HL-60/S4 treated with retinoic acid at 250 ng/mL for 4 days and 3 days (cell line): ENCODE measurements at regions not wholly inside any gene's neighbourhood (a gene's known extent, or its start where the extent isn't known, plus 50 kb on each side); places are given as distances from the start of the nearest gene placed in this dataset.

Experiments
- in situ Hi-C: fragments of 300-500 bp; cut with MboI; formaldehyde crosslinking; loops from 2 replicates; pipeline ENCODE4 v1.7.0; 2022; ENCODE audit warnings: low sequenced_read_pairs

DNA sequence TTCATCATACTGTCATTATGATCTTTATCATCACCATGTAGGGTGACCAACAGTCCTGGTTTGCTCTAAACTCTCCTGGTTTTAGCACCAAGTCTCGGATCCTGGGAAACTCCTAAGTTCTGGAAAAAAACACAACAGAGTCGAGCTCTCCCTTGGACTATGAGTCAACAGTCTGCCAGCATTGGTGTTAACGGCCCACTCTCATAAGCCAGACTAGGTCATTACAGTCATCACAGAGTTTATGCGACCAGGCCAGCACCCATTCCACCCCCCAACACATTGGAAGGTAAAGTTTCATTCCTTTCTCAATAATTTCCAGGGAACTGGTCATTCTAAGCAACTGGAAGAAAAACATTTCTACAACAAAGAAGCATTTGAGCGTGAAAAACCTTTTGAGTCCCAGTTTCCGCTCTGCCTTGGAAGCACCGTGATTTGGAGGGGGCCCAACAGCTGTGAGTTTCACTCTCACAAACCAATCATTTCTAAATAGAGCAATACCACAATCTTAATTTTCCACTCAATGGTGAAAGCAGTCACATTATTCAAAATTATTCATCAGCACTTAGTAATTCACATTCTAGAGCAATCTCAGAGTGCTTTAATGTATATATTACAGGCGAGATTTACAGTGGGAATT lies 445.0 kb downstream of the CDH26 start:
- in situ Hi-C loops = no loop called here

GRCh38 chr20:60407011-60407771 lies 449.0 kb downstream of the CDH26 start:
- in situ Hi-C loops = no loop called here

- in situ Hi-C loops = no loop called here
Measured at GRCh38 chr20:60407938-60408337, 449.7 kb downstream of the CDH26 start.

GRCh38 chr20:60408435-60408834 lies 450.2 kb downstream of the CDH26 start:
- in situ Hi-C loops = no loop called here

GRCh38 chr20:60410618-60411264 lies 452.5 kb downstream of the CDH26 start:
- in situ Hi-C loops = no loop called here

DNA sequence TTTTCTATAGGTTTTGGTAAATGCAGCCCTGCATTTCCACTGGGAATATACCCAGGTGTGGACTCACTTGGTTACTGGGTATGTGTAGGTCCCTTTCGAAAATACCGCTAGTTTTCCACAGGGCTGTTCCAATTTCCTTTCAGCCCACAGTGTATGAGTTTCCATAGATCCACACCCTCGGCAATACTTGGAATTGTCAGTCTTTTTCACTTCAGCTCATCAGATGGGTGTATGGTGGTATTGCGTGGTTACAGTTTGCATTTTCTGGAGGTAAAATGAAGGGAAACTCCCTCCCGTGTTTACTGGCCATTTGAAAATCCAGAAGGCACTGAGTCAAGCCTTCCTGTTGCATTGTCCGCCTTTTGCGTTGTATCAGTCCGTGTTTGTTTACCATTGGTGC lies 453.6 kb downstream of the CDH26 start:
- in situ Hi-C loops = no loop called here

DNA sequence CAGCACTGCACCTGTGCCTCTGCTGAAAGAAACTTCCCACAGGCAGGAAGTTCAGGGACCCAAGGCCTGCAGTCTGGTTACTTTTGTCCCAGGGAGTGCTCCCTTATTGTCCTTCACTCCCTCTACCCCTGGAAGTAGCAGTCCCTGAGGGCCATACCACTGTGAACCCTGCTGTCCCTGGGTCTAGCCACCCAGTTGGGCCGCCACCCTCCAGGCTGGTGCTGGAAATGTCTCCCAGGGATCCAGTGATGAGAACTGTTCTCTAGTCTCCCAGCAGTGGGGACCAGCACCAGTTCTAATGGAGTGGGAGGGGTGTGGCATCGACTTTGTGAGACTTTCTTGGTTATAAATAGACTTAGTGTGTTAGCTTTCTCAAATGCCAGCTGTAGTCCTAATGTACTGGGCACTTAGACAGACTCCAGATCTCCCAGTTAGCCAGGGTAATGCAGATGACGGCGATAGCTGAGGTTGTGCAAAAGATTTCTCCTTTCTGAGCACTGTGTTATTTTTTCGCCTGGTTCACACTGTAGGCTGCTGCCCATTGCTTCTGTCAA lies 462.5 kb downstream of the CDH26 start:
- in situ Hi-C loops = no loop called here

DNA sequence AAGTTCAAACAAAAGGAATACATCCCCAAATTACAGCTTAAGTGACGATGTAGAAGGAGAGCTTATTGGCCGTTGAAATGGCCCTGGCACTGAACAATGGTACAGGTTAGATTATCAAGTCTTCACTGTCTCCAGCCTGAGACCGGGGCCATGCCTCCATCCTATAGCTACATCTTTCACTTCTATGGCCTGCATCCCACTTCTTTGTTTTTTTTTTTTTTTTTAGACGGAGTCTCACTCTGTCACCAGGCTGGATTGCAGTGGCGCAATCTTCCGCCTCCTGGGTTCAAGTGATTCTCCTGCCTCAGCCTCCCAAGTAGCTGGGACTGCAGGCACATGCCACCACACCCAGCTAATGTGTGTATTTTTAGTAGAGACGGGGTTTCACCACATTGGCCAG lies 464.6 kb downstream of the CDH26 start:
- in situ Hi-C loops = no loop called here

DNA sequence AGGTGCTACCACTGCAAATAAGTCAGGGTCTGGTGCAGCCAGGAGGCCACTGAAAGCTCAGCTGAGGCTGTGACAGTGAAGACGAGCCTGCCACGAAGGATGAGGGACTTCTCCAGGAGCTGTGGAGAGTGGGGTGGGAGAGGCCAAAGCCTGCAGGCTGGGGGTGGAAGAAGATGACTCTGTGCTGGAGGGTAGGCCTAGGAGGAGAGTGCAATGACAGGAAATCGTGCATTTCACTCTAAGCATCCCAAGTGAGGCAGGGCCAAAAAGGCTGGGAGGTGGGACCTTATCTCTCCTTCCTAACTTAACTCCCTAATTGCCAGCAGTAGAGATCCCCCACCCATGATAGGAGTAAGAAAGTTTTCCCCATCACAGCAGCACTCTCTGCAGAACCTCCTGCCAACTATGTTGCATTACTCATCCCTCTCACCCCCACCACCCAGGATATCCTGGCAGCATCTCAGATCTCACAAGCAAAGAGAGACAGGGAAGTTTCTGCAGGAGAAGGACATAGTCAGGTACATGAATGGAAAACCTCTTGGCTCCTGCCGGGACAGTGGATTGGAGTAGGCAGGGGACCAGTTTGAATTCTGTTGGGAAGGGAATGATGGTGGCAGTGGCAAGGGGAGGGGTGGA lies 466.2 kb downstream of the CDH26 start:
- in situ Hi-C loops = no loop called here

DNA sequence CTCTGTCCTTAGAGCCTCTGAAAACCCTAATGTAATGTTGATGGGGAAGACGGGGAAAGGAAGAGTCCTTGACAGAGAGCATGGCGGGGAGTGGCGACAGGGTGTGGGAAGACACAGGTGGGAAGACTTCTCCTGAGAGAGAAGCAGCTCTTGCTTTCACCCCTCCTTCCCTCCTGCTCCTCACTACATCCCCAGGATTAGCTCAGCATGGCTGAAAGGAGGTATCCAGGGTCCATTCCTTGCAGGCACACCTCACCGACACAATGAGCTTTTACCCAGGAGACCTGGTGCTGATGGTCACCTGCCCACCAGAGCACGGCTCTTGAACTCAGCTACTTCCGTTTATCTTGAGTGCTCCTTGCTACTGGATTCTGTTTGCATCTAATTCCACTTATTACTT lies 469.3 kb downstream of the CDH26 start:
- in situ Hi-C loops = no loop called here

DNA sequence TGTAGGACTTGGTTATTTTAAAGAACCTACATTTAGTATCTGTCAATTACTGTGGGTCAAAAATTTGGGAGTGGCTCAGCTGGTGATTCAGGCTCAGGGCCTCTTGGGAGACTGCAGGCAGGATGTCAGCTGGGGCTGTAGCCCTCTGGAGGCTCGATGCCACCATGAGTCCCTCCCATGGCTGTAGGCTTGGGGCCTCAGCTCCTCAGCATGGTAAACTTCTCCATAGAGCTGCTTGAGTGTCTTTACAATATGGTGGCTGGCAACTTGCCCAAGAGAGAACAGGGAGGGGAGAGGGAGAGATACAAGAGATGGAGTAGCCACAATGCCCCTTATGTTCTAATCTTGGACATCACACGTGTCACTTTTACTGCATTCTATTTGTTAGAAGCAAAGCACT lies 470.4 kb downstream of the CDH26 start:
- in situ Hi-C loops = no loop called here

DNA sequence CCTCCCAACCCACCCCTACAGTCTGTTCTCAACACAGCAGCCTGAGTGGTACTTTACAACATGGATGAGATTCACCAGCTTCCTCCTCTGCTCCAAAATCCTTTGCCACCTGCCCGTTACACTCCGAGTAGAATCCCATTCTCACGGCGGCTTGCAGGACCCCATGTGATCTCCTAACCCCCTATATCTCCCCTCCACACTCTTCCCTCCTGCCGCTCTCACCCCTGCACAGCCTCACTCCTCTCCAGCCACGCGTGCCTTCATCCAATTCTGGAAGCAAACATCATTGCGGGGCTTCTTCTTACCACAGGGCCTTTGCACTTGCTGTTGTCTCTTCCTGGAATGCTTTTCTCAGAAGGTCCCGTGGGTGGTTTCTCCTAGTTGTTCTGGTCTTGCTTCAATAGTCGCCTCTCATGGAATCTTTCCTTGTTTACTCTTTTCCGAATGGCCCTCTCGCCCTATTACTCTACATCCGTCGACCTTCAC lies 472.3 kb downstream of the CDH26 start:
- in situ Hi-C loops = no loop called here

- in situ Hi-C loops = no loop called here
Measured at GRCh38 chr20:60431349-60431748, 473.1 kb downstream of the CDH26 start.

DNA sequence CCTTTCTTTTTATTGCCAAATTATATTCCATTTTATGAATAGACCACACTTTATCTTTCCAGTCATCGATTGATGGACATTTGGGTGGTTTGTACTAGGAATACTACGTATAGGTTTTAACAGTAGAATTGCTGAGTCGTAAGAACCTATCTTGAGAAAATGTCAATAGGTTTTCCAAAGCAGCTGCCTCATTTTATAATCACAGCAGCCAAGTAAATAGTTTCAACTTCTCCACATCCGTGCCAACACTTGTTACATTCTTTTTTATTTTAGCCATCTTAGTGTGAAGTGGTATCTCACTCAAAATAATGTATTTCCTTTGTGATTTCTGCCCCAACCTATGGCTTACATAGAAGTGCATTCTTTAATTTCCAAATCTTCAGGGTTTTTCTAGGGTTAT lies 479.2 kb downstream of the CDH26 start:
- in situ Hi-C loops = no loop called here

DNA sequence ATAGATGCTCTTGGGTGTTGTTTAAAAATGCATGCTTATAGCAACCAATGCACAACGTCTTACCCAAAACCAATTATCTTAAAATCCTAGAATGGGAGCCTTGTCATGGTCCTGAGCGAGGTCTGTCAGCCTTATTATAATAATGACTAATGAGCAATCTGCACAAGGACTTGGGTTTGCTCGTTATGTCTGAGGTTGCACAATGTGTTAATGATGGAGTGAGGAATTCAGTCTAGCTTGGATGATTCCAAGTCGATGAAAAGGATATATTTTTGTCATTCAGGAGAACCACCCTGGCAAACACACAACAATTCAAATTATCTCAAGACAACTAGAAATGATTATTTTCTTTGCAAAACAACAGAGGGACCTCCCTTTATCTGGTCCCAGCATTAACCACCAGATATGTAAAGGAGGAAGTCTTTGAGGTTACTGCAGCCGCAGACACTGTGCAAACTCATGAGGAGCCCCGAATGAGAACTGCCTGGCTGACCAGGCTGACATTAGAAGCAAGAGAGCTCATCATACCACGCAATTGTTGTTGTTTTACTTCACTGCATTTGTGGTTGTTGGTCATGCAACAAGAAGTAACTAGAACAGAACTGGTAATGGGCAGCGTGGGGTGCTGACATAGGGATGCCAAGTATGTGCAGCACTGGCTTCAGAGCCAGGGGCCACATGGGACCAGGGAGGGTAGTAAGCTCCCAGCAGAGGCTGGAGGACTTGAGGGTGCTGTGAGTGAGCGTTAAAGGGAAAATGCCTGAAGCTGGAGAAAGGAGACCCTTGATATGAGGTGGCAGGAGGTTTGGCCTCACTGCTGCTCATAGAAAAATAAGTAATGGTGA lies 488.3 kb downstream of the CDH26 start:
- in situ Hi-C loops = no loop called here

DNA sequence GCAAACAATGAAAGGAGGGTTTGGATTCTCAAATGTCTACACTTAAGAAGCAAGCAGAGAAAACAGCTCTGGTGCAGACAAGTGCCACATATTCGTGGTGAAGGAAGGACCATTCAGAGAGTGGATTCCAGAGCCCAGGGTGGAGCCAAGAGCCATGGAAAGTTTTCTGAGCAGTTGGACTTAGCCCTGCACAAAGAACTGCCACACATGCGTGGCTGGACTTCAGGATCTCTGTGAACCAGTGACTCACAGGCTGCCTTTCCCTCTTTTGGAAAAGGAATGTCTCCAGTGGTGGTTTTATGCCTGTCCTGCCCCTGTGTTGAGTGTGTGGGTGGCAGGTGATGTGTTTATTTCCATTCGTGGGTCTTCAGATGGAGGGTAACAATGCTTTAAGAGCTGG lies 489.5 kb downstream of the CDH26 start:
- in situ Hi-C loops = no loop called here

- in situ Hi-C loops = no loop called here
Measured at GRCh38 chr20:60453388-60454246, 495.4 kb downstream of the CDH26 start.

- in situ Hi-C loops = no loop called here
Measured at GRCh38 chr20:60454491-60454890, 496.3 kb downstream of the CDH26 start.

DNA sequence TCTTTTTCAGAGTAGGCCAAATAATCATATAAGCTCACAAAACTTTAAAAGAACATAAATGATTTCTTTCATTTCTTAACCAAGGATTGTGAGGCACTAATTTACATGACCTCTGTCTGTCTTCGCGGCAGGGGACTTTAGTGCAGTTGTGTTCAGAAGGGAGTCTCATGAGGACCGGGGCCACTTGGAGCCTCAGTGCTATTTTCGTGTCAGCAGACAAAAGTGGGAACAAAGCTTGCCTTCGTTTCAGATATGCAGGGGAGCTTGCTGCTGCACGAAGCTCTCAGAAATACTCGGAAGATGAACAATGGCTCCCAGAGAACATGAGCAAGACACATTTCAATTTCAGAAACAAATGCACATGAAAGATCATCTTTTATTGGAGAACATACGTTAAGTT lies 497.0 kb downstream of the CDH26 start:
- in situ Hi-C loops = no loop called here
